ENCODE measurements at regions not wholly inside any gene's neighbourhood (a gene's known extent, or its start where the extent isn't known, plus 50 kb on each side); places are given as distances from the start of the nearest gene placed in this dataset.

- DNase-seq, result no peak
These were observed 164.5 kb downstream of the TDRD15 start for GRCh38 chr2:21288299-21288698.

- no peak for DNase-seq
These were observed 165.2 kb downstream of the TDRD15 start for GRCh38 chr2:21288739-21289520.

- no peak for DNase-seq
These were observed 165.8 kb downstream of the TDRD15 start for GRCh38 chr2:21289551-21289950.

GRCh38 chr2:21289989-21290388, 166.2 kb downstream of the TDRD15 start:
- DNase-seq, result no peak

- no peak for DNase-seq
These were observed 167.7 kb downstream of the TDRD15 start for GRCh38 chr2:21291426-21291825.

- no peak for DNase-seq
These were observed 170.7 kb downstream of the TDRD15 start for GRCh38 chr2:21294446-21294845.

- DNase-seq, result no peak
These were observed 175.6 kb downstream of the TDRD15 start for GRCh38 chr2:21299411-21299810.

- DNase-seq, result no peak
These were observed 178.2 kb downstream of the TDRD15 start for GRCh38 chr2:21301871-21302455.

GRCh38 chr2:21303876-21304275, 180.1 kb downstream of the TDRD15 start:
- no peak for DNase-seq

GRCh38 chr2:21305581-21305980, 181.8 kb downstream of the TDRD15 start:
- no peak for DNase-seq

GRCh38 chr2:21306235-21306634, 182.5 kb downstream of the TDRD15 start:
- DNase-seq, result no peak

- DNase-seq, result no peak
These were observed 183.3 kb downstream of the TDRD15 start for GRCh38 chr2:21307037-21307436.

GRCh38 chr2:21310493-21310892, 186.7 kb downstream of the TDRD15 start:
- DNase-seq, result no peak

GRCh38 chr2:21314322-21314835, 190.6 kb downstream of the TDRD15 start:
- DNase-seq, result no peak

GRCh38 chr2:21317131-21317530, 193.4 kb downstream of the TDRD15 start:
- peak; percentile 32 for DNase-seq

- no peak for DNase-seq
These were observed 194.5 kb downstream of the TDRD15 start for GRCh38 chr2:21318263-21318662.

GRCh38 chr2:21326152-21326551, 202.4 kb downstream of the TDRD15 start:
- DNase-seq, result no peak

GRCh38 chr2:21328177-21328576, 204.4 kb downstream of the TDRD15 start:
- no peak for DNase-seq

GRCh38 chr2:21330786-21331391, 207.1 kb downstream of the TDRD15 start:
- no peak for DNase-seq

GRCh38 chr2:21331625-21332370, 208.0 kb downstream of the TDRD15 start:
- no peak for DNase-seq

GRCh38 chr2:21332993-21333625, 209.3 kb downstream of the TDRD15 start:
- DNase-seq, result no peak

GRCh38 chr2:21333684-21334083, 209.9 kb downstream of the TDRD15 start:
- DNase-seq, result no peak

GRCh38 chr2:21346984-21347383, 223.2 kb downstream of the TDRD15 start:
- DNase-seq, result no peak
